ENCODE measurements at regions not wholly inside any gene's neighbourhood (a gene's known extent, or its start where the extent isn't known, plus 50 kb on each side); places are given as distances from the start of the nearest gene placed in this dataset.

DNA sequence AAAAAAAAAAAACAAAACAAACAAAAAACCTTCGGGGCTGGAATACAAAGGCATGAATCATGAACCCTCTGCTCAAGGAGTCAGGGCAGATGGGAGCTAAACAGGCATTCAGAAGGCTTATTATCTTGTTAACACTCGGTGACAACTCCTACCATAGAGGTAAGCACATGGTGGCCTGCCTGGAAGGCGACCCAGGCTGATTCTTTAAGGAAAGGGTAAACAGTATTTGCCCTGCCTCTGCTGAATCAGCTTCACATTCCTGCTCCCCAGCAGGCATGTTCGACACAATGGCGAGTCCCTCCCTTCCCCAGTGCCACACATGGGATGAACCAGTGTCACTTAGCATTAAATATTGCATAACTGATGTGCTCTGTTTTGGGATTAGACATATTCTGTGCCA is 191.9 kb downstream of the ARL4C start:
- no peak for DNase-seq

DNA sequence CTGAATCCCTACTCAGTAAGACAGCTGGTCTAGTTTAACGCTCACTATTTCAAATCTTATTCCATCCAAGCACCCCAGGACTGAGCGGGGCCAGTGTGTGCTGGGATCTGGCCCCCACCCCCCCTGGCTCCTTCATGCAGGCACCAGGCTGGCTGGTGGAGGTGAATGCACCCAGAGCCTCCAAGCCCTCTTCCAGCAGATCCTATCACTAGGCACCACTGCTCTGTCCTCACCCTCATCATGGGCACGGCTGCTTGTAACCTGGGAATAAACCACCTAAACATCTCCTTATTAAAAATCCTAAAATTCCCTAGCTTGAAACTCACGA is 194.3 kb downstream of the ARL4C start:
- DNase-seq, result no peak

DNA sequence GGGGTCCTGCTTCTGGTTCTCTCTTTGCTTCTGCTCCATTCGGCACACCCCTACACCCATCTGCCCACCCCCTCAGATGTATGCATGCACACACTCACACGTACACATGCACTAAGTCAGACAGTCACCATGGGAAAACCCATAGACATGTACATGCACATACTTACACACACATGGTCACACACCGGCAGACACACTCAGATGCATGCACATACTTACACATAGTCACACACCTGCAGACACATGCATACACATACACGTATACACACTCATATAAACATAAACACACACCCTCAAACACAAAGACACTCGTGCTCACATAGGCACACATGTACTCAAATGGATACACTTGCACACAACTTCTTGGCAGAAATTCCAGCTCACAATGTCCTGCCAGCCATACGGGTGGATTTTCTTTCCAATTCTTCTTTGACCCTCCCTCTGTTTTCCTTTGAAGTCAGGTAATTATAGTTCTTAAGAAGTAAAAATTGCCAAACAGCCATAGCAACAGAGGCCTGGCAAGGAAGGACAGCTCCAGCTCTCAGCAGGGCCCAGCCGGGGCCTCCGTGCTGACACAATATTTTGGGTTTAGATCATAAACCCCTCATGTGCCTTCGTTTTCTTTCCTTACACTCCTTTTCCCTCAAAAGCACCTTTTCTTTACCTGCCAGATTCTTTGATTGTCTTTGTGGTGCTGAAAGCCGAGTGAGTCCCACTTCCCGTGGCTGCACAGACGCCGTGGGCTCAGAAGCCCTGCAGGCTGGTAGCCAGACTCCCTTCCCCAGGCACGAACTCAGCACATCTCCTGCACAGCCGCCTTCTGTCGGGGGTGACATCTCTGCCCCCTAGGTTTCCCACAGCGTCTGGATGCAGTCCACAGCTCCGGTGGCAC is 195.7 kb downstream of the ARL4C start:
- no peak for DNase-seq

DNA sequence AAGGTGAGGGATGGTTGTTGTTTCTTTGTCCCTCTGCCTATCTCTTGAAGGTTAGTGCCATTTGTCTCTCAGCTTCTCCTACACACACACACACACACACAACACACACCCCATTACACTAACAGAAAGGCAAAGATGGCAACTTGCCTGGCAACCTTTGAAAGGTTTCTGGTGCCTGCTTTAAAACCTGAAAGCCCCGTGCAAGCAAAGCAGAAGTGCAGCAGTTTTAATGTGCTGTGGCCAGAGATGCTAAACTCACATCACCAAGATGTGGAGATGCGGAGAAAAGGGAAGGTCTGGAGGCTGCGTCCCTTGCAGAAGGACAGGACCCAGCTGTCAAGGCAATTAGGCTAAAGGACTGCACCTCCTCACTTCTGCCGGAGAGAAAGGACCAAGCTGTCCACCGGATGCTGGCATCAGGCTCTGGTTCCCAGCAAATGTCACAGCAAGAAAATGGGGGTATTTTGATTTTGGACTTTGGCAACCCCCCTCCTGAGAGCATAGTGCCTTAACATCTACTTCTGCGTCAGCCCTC is 196.4 kb downstream of the ARL4C start:
- DNase-seq, result no peak

DNA sequence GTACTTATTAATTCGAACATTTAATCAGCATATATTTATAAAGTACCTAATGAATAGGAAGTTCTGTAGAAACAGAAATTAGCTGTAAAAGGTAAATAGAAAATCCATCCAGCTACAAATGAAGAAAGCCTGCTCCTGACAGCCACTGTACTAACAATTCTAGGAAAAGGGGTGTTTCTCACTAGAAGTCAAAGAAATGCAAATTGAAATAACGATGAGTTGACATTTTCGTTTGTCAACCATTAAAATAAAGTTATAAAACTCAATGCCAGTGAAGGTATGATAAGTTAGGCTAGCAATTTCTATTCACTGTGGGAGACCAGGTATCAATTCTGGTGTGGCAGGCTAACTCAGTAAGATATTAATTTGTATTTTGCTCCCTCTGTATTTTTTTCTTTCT is 198.0 kb downstream of the ARL4C start:
- DNase-seq, result no peak

DNA sequence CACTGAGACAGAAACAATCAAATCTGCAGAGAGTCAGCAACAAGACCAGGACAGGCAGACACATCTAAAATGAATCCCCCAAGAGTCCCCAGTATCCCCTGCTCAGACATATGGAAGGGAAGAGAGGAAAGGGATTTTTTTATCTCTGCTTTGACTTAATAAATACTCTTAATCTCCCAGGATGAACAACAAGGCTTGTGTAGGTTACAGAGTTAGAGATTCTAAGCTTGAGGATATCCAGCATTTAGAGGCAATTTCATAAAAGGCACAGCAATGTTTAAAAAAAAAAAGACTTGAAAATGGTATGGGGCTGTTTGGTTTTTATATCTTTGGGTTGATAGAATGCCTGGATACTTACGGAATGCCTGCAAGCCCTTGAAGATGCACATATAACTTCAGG is 199.9 kb downstream of the ARL4C start:
- DNase-seq, result no peak

DNA sequence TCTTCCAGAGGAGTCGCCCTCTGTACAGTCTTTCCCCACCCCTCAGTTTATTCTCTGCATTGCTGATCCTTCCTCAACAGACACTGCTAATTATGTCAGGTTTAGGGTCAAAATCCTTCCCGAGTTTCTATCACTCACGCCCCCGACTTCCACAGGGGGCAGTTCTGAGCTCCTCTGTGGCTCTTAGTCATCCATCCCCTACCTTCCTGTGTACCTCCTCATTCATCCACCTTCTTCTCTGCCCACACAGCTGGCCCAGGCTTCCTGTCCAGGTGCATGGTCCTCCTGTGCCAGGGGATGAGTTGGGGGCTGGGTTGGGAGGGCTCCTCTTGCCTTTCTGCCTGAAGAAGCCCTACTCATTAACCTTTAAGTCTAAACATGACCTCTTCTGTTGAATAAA is 202.9 kb downstream of the ARL4C start:
- no peak for DNase-seq

DNA sequence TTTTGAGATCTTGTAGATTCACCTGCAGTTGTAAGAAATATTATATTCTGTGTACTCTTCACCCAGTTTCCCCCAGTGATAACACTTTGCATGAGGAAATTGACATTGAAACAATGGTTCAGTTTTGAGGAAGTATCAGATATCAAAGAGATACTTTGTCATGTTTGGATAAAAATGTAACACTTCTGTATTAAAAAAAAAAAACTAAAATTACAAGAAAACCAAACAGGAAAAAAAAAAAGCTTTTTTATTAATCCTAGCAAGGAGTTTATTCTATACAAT is 204.0 kb downstream of the ARL4C start:
- DNase-seq, result no peak

DNA sequence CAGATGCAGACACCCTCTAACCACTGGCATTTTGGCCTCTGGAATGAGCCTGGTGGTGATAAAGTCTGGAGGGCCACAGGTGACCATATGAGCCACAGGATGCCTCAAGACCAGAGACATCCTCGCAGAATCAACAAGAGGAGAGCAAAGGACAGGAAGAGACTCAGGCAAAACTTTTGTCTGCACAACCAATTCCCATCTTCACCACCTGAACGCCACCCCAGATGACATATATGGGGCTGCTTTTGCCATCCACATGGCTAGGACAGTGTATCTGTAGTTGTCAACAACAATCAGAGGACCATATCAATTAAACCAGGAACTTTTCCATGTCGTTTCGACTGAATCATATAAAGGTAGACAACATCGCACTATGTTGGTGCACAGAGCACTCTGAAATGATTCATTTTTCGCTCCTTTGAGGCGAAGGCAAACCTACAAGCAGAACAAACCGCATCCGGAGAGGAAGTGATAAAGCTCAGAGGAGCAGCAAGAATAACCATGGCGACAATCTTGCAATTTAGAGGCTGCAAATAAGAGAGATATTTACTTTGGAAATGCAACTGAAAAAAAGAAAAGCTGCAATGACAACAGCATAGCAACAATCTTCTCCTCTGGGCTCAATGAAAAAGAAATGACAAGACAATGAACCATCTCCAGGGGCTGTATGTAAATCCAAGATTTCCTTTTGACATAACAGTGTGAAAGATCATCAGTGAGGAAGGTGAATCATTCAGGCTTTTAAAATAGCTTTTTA is 204.5 kb downstream of the ARL4C start:
- DNase-seq, result no peak

DNA sequence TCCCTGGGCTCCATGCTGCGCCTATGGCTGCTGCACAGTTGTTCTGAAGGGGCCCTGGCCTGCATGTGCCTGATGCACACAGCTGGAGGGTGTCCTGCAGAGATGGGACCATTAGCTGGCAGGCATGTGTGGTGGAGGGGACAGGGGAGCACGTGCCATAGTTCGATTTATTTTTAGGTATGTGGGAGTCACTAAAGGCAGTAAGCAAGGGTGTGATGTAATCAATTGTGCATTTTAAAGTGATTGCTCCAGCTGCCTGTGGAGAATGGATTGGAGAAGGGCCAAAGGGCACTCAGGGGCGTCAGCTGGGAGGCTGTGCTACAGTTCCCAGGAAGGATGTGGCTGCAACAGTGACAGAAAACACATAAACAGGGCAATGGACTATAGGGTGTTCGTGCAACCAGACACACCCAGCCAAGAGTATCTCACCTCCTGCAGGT is 205.1 kb downstream of the ARL4C start:
- DNase-seq, result no peak

DNA sequence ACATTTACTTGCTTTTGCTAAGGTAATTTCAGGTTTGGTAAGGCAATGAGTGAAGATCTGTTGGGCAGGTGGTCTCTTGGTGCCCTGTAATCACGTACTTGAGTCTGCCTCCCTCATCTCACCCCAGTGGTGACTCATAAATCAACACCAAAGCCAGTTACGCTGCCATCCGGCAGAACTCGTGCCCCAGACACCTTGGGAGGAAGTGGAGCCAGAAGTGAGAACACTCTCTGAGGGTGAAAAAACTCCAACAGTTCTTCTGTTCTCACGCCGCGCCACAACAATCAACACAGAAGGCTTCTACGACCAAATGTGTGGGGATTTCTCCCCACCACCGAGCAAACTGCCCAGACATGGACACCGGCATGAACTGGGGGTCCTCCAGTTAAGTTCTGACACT is 206.2 kb downstream of the ARL4C start:
- no peak for DNase-seq

DNA sequence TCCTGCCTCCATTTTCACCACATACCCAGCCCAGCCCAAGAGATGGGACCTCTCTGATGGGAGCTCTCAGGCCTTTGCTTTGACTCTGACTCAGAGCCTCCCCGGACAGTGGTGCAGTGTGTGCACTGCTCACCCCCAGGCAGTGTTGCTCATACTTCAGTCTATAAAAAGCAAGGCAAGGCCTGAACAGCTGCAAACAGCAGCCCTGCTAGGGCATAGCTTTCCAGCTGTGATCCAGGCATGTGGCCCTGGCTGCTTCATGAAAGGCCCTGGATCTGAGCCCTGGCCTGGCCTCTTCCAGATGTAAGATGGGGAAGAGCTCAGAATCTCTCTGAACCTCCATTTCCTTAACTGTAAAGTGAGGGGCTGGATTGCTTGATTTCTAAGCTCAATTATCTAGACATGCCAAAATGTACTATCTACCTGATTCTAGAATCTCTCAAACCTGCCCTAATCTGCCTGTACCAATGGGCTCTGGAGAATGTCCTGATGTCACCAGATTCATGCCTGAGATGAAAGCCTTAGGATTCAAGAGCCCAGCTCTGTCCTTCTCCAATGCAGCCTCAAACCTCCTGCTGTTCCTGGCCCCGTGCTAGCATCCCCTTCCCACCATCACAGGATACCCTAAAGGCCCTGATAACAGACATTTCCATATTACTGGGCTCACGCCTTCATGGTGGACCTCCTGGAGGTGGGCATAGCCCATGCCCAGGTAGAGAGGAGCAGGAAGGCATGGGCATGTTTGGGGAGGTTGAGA is 206.9 kb downstream of the ARL4C start:
- no peak for DNase-seq

DNA sequence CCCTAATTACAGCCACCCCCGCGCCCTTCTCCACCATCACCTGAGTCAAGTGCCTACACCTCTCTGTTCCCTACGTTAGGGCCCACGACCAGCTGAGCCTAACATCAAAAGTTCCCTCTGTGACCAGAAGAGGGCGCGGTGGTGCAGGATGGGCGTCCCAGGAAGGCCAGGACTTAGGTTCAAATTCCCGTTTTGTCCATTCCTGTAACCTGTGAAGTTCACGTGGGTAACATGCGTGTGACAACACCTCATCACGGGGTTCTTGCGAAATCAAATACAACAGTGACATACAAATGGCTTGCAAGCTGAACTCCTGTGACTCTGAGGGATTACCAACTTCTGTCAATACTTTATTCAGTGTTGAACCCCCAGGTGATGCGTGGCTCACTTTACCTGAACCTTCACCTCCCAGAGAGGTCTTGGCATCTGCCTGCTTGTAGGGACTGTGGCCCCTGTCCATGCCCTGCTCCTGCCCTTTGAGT is 207.9 kb downstream of the ARL4C start:
- DNase-seq, result no peak

DNA sequence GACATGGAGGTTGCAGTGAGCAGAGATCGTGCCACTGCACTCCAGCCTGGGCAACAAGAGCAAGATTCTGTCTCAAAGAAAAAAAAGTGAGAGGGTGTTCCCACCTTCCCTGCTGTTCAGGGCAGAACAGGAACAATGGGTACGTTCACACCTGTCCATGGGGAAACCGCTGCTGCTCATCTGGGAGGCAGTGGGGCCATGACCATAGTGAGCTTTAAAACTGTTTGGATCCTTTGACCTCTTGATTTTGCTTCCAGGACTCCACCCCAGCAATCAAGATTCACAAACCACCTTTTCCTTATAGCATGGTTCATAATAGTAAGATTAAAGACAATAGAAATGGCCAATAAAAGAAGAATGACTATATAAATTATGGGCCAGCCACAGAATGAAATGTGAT is 209.2 kb downstream of the ARL4C start:
- DNase-seq, result no peak

DNA sequence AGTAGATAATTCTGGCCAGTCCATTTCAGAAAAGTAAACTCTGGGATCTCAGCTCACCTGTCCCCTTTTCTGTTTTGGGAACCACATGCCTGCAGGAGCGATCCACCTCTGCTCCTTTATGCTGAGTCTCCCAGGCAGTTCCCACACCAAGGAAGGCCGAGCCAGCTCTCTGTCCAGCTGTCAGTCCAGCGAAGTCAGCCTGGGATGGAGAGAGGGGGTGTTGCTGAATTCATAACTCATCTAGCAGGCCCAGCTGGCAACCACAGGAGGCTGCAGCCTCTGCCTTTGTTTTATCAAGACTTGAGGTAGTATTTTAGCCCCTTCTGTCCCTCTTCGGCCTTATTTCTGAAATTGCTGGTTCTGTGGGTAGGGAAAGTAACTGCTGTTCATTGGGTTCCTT is 209.9 kb downstream of the ARL4C start:
- DNase-seq, result no peak

DNA sequence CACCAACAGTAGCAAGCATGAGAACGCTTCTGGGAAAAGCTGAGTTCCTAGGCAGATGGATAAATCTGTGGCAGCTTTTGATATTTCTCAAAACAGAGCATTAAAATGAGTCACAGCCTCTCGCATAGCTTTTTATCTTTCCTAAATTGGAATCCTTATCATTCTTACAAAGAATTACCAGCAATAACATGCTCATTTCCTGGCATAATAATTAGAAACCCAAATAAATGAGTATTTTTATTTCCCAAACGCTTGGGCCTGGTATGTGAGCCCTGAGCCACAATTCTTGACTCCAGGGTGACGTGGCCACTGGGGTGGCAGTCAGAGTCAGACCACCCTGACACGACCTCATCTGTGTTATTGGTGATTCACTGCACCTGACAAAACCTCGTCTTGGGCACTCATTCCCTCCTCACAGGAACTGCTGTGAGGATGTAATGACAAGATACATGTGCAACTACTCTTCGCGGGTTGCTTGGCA is 210.7 kb downstream of the ARL4C start:
- no peak for DNase-seq

DNA sequence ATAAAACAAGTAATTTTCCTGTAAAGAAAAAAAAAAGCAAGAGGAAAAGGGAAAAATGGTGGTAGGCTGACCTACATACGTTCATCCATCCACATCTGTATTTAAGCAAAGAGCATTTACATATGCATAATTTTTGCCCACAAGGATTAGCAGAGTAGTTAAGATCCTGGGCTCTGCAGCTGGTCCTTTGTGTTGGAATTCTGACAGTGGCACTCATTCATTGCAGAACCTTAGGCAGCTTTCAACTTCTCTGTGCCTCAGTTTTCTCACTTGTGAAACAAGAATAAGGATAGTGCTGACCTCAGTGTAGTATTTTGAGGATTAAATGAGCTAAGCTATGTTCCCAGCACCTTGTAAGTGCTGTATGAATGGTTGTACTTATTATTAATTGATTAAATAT is 211.3 kb downstream of the ARL4C start:
- DNase-seq, result no peak

DNA sequence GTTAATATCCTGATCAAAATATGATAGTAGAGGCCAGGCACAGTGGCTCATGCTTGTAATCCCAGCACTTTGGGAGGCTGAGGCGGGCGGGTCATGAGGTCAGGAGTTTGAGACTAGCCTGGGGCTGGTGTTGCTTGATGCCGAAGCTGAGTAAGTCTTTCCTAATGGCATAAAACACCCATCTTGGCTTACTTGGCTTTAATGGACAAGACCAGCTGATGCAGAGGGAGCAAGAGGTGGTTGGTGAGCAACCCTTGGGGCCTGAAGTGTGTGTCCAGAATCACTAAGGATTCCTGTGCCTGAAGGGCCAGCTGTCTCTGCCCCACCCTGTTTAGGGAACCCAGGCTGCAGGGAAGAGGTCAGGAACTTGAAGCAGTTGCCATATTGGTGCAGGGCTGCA is 217.2 kb downstream of the ARL4C start:
- no peak for DNase-seq

DNA sequence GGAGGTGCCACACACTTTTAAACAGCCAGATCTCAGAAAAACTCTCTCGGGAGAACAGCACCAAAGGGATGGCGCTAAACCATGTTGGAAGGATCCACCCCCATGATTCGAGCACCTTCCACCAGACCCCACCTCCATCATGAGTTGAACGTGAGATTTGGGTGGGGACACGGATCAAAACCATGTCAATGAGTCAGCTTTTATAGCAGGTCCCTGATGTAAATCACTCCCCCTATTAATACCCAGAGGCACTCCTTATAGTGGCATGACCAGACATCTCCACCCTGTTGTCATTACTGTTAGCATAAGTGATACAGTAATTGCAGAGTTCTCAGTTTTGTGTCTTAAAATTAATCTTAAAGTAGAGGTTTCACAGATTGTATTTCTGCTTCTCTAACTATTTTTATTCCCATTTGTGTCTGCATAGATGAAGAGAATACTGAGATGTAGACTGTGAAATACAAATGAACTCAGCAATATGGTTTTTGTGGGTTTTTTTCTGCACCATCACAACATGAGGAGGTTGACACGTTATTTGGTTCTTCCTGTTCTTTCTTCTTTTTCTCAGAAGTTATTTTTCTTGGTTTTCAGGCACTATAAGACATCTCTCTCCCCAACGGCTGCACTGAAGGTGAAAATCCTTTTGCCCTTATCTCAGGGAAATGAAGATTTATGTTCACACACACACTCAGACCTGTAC is 218.2 kb downstream of the ARL4C start:
- no peak for DNase-seq

DNA sequence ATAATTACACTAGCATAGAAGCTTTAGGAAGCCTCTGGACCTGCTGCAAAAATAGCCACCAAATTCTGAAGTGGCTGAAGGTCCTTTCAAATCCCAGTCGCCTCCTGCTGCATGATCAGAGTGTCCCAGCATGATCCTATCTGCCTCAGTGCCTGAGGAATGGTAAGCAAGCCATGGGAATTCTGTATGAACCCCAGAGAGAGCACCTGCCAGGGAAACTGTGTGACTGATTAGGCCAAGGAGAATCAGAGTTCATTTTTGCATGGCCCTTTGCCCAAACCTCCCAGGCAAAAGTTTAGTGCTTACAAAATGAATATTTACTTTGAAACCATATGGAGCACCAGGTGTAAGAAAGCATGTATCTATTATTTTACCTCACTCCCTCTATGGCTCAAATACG is 221.4 kb downstream of the ARL4C start:
- no peak for DNase-seq

DNA sequence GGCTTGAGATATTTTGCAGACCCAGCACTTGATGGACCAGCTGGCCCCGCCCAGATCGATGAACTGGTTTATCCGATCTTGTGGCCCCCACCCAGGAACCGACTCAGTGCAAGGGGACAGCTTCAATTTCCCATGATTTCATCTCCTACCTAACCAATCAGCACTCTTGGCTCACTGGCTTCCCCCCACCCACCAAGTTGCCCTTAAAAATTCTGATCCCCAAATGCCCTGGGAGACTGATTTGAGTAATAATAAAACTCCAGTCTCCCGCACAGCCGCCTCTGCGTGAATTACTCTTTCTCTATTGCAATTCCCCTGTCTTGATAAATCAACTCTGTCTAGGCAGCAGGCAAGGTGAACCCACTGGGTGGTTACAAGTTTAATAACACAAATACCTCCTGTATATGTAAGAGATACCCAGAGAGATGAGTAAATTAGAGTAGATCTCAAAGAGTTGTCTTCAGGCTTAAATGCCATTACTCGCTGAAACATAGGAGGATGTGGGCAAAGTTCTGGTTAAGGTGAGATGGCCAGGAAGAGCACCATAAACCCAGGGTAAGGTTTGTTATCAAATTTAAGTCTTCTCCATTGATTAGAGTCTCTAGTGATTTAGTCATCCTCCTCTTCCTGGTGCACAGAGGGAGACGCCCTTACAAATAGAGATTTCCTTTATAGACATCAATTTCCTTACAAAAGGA is 222.8 kb downstream of the ARL4C start:
- no peak for DNase-seq

All from NCI-H1417 treated with DMSO at 0.1 percent for 48 hours (cell line).